T-helper 1 cell treated with Interleukin-12 subunit alpha and Interleukin-12 subunit beta and Interleukin-4 antibody, amounts not matched to agents 30 μg/mL and 1 μg/mL, for 36 hours (primary cell): ENCODE measurements at regions not wholly inside any gene's neighbourhood (a gene's known extent, or its start where the extent isn't known, plus 50 kb on each side); places are given as distances from the start of the nearest gene placed in this dataset.

Experiments
- H3K27ac Mint-ChIP-seq: one replicate; pipeline ENCODE4 v1.8.0; 2021; ENCODE audit warnings: mild to moderate bottlenecking, mixed read lengths
- H3K27me3 Mint-ChIP-seq: one replicate; pipeline ENCODE4 v1.8.0; 2021; ENCODE audit warnings: low read depth, mixed read lengths
- H3K36me3 Mint-ChIP-seq: one replicate; pipeline ENCODE4 v1.8.0; 2021; ENCODE audit warnings: low read depth, mixed read lengths
- H3K4me1 Mint-ChIP-seq: one replicate; pipeline ENCODE4 v1.8.0; 2021; ENCODE audit warnings: low read depth, mixed read lengths
- H3K4me3 Mint-ChIP-seq: one replicate; pipeline ENCODE4 v1.8.0; 2021; ENCODE audit warnings: mild to moderate bottlenecking, moderate library complexity, mixed read lengths
- H3K9me3 Mint-ChIP-seq: one replicate; pipeline ENCODE4 v1.8.0; 2021; ENCODE audit warnings: mixed read lengths

- H3K4me1 Mint-ChIP-seq = no peaks in the 10 kb centered on the region
- peaks cover 52% of the 10 kb centered on the region for H3K9me3 Mint-ChIP-seq
- H3K4me3 Mint-ChIP-seq = no peak overlapping the region
- no peak overlapping the region for H3K27ac Mint-ChIP-seq
- no peaks in the 10 kb centered on the region for H3K27me3 Mint-ChIP-seq
- H3K36me3 Mint-ChIP-seq = no peaks in the 10 kb centered on the region
Observed at GRCh38 chr17:12415031-12415430, 250.7 kb upstream of the MYOCD start.

GRCh38 chr17:12421077-12421476 is 244.6 kb upstream of the MYOCD start:
- no peaks in the 10 kb centered on the region for H3K4me1 Mint-ChIP-seq
- H3K27ac Mint-ChIP-seq = no peak overlapping the region
- no peaks in the 10 kb centered on the region for H3K27me3 Mint-ChIP-seq
- H3K4me3 Mint-ChIP-seq = no peak overlapping the region
- H3K9me3 Mint-ChIP-seq = peaks cover 35% of the 10 kb centered on the region
- H3K36me3 Mint-ChIP-seq = no peaks in the 10 kb centered on the region

DNA sequence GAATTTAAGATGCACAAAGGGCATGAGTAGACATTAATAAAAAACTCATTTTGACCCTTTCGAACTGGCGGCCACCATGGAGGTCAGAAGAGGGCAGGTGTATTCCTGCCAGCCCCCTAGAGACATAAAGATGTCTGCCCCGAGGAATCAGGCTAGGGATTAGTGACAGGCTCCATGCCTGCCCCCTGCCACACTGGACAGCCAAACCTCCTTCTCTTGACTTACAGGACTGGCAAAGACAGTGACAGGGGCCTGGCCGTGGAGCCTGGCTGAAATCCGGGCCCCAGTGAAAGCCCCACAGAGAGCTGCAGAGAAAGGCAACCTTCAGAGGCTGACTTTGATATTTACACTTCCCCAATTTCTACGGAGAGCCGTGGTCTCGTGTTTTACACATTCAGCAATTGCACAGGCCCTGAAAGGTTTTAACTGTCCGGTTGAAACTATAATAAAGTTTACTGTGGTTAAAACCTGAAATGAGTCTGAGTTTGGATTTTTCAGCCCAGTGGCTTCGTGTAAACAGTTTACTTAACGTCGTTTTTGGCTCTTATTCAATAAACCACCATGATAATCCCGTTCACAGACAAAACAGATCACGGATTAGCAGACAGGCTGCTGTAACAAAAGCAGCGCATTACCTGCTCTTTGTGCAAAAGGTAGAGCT is 243.9 kb upstream of the MYOCD start:
- H3K36me3 Mint-ChIP-seq = no peaks in the 10 kb centered on the region
- H3K4me3 Mint-ChIP-seq = no peak overlapping the region
- H3K9me3 Mint-ChIP-seq = peaks cover 38% of the 10 kb centered on the region
- H3K27me3 Mint-ChIP-seq = no peaks in the 10 kb centered on the region
- H3K4me1 Mint-ChIP-seq = no peaks in the 10 kb centered on the region
- H3K27ac Mint-ChIP-seq = no peak overlapping the region

DNA sequence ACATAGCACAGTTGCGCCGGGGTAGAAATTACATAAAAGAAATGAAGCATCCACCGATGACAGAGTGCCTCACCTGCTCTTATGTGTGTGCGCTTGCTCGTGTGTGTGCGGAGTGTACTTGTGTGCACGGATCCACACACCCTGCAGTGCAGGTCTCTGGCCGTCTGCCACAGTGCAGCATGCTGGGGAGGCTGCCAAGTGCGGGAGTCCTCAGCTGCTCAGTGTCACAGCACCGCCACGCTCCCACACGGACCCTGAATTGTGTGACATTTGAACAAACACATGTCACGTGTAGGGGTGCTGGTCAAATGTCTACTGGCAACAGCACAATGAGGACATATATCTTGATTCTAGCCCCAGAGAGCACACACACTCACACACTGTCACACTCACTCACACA is 243.0 kb upstream of the MYOCD start:
- Mint-ChIP-seq H3K4me1 (no peaks in the 10 kb centered on the region), H3K27ac (no peak overlapping the region), H3K9me3 (peaks cover 36% of the 10 kb centered on the region), H3K4me3 (no peak overlapping the region), H3K27me3 (no peaks in the 10 kb centered on the region), H3K36me3 (no peaks in the 10 kb centered on the region)

DNA sequence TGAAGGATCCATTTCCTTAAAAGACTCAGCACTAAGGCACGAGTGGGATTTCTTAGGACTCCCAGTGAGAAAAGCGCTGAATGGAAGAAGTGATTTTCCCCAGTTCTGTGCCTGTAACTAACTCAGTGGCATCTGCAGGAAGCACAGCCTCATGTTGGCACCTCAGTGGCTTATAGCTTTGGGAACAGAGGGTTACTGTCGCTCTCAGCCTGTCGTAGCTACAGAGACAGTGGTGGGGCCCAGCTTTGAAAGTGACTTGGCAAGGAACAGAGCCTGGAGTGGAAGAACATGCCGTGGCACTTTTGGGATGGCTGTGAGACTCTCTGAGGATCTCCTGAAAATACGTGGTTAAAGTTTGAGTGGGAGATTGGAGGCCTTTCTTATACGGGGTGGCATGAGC is 242.4 kb upstream of the MYOCD start:
- H3K4me1 Mint-ChIP-seq = no peaks in the 10 kb centered on the region
- no peaks in the 10 kb centered on the region for H3K36me3 Mint-ChIP-seq
- no peak overlapping the region for H3K27ac Mint-ChIP-seq
- peaks cover 31% of the 10 kb centered on the region for H3K9me3 Mint-ChIP-seq
- H3K27me3 Mint-ChIP-seq = no peaks in the 10 kb centered on the region
- H3K4me3 Mint-ChIP-seq = no peak overlapping the region

DNA sequence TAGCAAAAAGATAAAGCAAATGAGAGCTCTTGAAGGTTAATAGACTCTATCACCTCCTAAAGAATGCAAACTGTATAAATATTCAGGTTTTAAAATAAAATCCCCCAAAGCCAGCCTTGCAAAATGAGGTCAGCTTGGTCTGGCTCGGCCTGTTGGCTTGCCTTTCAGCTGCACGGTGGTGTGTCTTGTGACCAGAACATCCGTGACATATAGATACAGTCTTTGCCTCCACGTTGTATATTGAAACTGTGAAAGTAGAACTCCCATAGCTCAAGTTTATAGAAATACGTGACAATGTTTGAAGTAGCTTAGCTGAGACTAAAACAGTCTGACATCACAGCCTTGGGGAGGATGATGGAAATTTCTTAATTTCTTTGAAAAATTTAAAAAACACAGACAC is 236.6 kb upstream of the MYOCD start:
- no peak overlapping the region for H3K27ac Mint-ChIP-seq
- H3K27me3 Mint-ChIP-seq = no peaks in the 10 kb centered on the region
- peaks cover 44% of the 10 kb centered on the region for H3K9me3 Mint-ChIP-seq
- H3K36me3 Mint-ChIP-seq = no peaks in the 10 kb centered on the region
- no peaks in the 10 kb centered on the region for H3K4me1 Mint-ChIP-seq
- H3K4me3 Mint-ChIP-seq = no peak overlapping the region

DNA sequence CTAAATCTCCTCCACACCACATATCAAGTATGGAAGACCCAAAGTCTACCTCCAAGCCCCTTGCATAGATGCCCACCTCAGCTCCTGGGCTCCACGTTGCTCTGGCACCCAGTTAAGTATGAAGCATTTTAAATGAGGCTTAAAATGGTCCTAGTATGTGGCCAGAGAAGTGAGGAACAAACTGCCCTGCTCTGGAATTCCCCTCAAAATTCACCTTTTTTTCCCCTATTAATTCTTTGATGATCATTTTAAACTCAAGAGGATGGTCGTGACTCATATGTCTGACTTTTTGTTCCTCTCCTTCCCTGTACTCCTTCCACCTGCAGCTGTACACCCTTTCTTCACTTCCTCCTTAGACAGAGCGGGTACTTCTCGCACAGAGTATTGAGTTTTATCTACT is 234.5 kb upstream of the MYOCD start:
- Mint-ChIP-seq H3K27ac (no peak overlapping the region), H3K36me3 (no peaks in the 10 kb centered on the region), H3K4me3 (no peak overlapping the region), H3K27me3 (no peaks in the 10 kb centered on the region), H3K4me1 (no peaks in the 10 kb centered on the region), H3K9me3 (peaks cover 41% of the 10 kb centered on the region)

GRCh38 chr17:12438212-12438611 is 227.5 kb upstream of the MYOCD start:
- Mint-ChIP-seq H3K27ac (no peak overlapping the region), H3K4me1 (no peaks in the 10 kb centered on the region), H3K36me3 (no peaks in the 10 kb centered on the region), H3K4me3 (no peak overlapping the region), H3K27me3 (no peaks in the 10 kb centered on the region), H3K9me3 (peaks cover 46% of the 10 kb centered on the region)

- Mint-ChIP-seq H3K4me1 (no peaks in the 10 kb centered on the region), H3K4me3 (no peak overlapping the region), H3K36me3 (no peaks in the 10 kb centered on the region), H3K27ac (no peak overlapping the region), H3K27me3 (no peaks in the 10 kb centered on the region), H3K9me3 (peaks cover 44% of the 10 kb centered on the region)
Observed at GRCh38 chr17:12438813-12439586, 226.7 kb upstream of the MYOCD start.

DNA sequence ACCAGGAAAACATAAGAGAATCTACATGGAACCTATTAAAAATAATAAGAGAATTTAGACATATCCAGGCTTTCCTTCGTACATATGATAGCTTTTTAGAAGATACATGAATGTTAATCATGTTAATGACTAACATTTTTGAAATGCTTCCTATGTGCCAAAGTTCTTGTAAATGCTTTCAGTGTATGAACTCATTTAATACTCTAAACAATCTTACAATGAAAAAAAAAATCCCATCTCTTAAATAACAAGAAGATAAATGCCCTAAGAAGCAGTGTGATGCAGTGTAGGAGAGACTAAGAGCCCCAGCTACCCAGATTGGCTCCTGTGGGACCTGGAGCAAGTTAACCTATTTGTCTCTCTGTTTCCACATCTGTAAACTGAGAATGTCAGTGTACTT is 220.4 kb upstream of the MYOCD start:
- no peaks in the 10 kb centered on the region for H3K27me3 Mint-ChIP-seq
- peaks cover 36% of the 10 kb centered on the region for H3K9me3 Mint-ChIP-seq
- H3K27ac Mint-ChIP-seq = no peak overlapping the region
- no peak overlapping the region for H3K4me3 Mint-ChIP-seq
- no peaks in the 10 kb centered on the region for H3K4me1 Mint-ChIP-seq
- H3K36me3 Mint-ChIP-seq = no peaks in the 10 kb centered on the region

- Mint-ChIP-seq H3K9me3 (peaks cover 28% of the 10 kb centered on the region), H3K4me3 (no peak overlapping the region), H3K4me1 (no peaks in the 10 kb centered on the region), H3K36me3 (peaks cover 2% of the 10 kb centered on the region), H3K27me3 (no peaks in the 10 kb centered on the region), H3K27ac (no peak overlapping the region)
Observed at GRCh38 chr17:12457493-12457892, 208.2 kb upstream of the MYOCD start.

DNA sequence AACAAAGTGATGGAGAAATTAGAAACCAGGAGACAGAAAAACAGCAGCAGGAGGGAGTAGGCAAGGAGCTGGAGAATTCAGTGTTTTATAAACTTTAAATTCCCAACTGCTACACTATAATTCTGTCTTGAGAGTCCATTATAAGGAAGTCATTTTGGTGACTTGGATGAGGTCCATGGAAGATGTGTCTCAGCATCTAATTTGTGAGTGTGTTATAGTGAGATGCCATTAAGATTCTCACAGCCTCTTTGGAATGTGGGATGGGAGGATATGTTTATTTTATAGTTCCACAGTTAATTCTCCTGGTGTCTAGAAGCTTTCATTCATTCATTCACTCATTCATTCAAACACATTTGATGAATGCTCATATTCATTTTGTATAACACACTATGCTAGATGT is 206.0 kb upstream of the MYOCD start:
- Mint-ChIP-seq H3K36me3 (peaks cover 2% of the 10 kb centered on the region), H3K27me3 (no peaks in the 10 kb centered on the region), H3K9me3 (peaks cover 35% of the 10 kb centered on the region), H3K4me1 (no peaks in the 10 kb centered on the region), H3K27ac (no peak overlapping the region), H3K4me3 (no peak overlapping the region)

GRCh38 chr17:12463102-12463501 is 202.6 kb upstream of the MYOCD start:
- Mint-ChIP-seq H3K36me3 (no peaks in the 10 kb centered on the region), H3K4me3 (no peak overlapping the region), H3K27me3 (no peaks in the 10 kb centered on the region), H3K9me3 (peaks cover 28% of the 10 kb centered on the region), H3K27ac (no peak overlapping the region), H3K4me1 (no peaks in the 10 kb centered on the region)

DNA sequence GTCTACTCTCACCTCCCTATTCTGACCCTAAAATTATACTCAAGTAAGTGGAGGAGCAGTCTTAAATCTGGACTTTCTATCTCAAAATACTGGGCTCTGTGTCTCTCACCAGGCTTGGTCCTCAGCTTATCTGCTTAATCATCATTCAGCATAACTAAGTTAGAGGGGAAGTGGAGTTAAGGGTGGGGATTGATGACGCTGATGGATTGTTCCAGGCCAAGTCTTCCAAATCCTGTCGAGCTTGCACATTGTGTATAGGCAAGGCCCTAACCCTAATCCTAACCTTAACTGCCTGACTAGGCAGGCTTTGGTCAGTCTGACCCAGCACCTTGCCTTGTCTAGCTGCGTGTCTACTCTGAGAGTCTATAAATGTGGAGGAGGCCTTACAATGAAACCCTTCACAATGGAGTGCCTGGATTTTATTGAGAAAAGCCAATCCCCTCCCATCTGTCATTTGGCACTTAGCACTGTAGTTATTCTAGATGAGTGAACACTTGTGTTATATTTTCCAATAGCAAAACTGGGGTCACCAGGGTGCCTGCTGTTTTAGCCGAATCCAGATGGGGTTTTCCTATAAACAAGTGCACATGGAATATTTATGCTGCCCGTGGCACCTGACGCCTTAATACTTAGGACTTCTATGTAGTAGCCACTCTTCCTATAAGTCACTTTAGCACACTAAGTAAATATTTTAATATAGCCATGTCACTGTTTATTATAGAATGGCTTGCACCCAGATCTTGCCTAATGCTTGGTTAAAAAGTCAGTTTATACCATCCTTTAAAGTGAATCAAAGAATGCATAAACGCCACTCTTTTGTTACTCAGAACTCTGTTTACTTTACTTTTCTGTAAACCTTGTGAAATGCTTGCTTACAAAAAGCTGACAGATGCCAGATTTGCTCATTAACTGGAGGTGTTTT is 193.2 kb upstream of the MYOCD start:
- no peaks in the 10 kb centered on the region for H3K36me3 Mint-ChIP-seq
- H3K9me3 Mint-ChIP-seq = peaks cover 21% of the 10 kb centered on the region
- no peaks in the 10 kb centered on the region for H3K4me1 Mint-ChIP-seq
- no peaks in the 10 kb centered on the region for H3K27me3 Mint-ChIP-seq
- H3K27ac Mint-ChIP-seq = no peak overlapping the region
- H3K4me3 Mint-ChIP-seq = no peak overlapping the region

DNA sequence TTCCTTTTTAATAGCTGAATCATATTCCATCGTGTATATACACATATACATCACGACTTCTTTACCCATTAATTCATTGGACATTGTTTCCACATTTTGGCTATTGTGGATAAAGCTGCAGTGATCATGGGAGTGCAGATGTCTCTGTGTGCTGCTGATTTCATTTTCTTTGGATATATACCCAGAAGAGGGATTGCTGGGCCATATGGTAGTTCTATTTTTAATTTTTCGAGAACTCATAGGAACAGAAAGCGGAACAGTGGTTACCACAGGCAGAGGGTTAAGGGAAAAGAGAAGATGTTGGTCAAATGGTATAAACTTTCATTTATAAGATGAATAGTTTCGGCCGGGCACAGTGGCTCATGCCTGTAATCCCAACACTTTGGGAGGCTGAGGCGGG is 187.4 kb upstream of the MYOCD start:
- Mint-ChIP-seq H3K9me3 (peaks cover 24% of the 10 kb centered on the region), H3K27me3 (no peaks in the 10 kb centered on the region), H3K4me1 (no peaks in the 10 kb centered on the region), H3K27ac (no peak overlapping the region), H3K36me3 (no peaks in the 10 kb centered on the region), H3K4me3 (no peak overlapping the region)
